Duodenal mucosa (tissue), 2 donors: ENCODE measurements at regions not wholly inside any gene's neighbourhood (a gene's known extent, or its start where the extent isn't known, plus 50 kb on each side); places are given as distances from the start of the nearest gene placed in this dataset.
"Not testable (repeated sequence)": the region's sequence is repeated elsewhere in the genome, so short reads cannot be mapped to it uniquely, and the experiment has no call there.

Source experiments
- H3K27ac ChIP-seq: one replicate; pipeline ENCODE4 v1.7.0; 2013; ENCODE audit warnings: low read depth, low read length
- H3K27me3 ChIP-seq, 2 donors: one replicate each; pipeline ENCODE4 v1.7.0; 2013; ENCODE audit warnings: low read length in 2 of 2, control low read depth in 1 of 2; ENCODE audit not compliant: insufficient read depth in 2 of 2, control insufficient read depth in 1 of 2
- H3K36me3 ChIP-seq, 2 donors: one replicate each; pipeline ENCODE4 v1.7.0; 2013; ENCODE audit warnings: low read length in 2 of 2, control low read depth in 1 of 2; ENCODE audit not compliant: insufficient read depth in 2 of 2, control insufficient read depth in 1 of 2
- H3K4me1 ChIP-seq, 2 donors: one replicate each; pipeline ENCODE4 v1.7.0; 2013; ENCODE audit warnings: low read length in 2 of 2, control low read depth in 1 of 2; ENCODE audit not compliant: insufficient read depth in 2 of 2, control insufficient read depth in 1 of 2
- H3K4me3 ChIP-seq, 2 donors: one replicate each; pipeline ENCODE4 v1.7.0; 2013; ENCODE audit warnings: low read length in 2 of 2, low read depth in 1 of 2
- H3K9ac ChIP-seq, 2 donors: one replicate each; pipeline ENCODE4 v1.7.0; 2013; ENCODE audit warnings: low read length in 2 of 2, low read depth in 1 of 2
- H3K9me3 ChIP-seq, 2 donors: one replicate each; pipeline ENCODE4 v1.7.0; 2013; ENCODE audit warnings: low read length in 2 of 2, control low read depth in 1 of 2; ENCODE audit not compliant: control insufficient read depth in 1 of 2

- H3K27me3 ChIP-seq = no peaks in the 10 kb centered on the region
- no peak overlapping the region for H3K27ac ChIP-seq
- H3K36me3 ChIP-seq = no peaks in the 10 kb centered on the region
- H3K9ac ChIP-seq = no peak overlapping the region
- H3K4me3 ChIP-seq = no peak overlapping the region
- H3K4me1 ChIP-seq = no peaks in the 10 kb centered on the region
- H3K9me3 ChIP-seq = no peaks in the 10 kb centered on the region
Observed at GRCh38 chr5:101018299-101018698, 115.2 kb upstream of the ST8SIA4 start.

DNA sequence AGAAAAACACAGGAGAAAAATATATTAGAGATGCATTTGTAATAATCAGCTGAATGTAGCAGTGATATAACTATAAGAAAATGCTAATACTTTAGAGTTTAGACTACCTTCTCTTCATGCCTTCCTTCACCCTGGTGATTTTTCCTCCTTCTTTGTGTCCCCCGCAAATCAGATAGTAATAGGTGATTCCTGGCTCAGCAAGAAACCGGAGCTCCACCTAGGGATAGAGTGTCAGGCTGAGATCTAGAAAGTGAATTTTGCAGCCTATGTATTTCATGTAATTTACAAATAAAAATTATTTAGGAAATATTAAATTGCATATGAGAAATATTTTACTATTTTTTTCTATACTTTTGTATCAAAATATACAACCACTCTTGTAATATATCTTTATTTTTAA is 109.8 kb upstream of the ST8SIA4 start:
- Histone ChIP-seq H3K9me3 (no peaks in the 10 kb centered on the region), H3K36me3 (no peaks in the 10 kb centered on the region), H3K9ac (no peak overlapping the region), H3K4me3 (no peak overlapping the region), H3K27ac (no peak overlapping the region), H3K27me3 (no peaks in the 10 kb centered on the region), H3K4me1 (no peaks in the 10 kb centered on the region)

DNA sequence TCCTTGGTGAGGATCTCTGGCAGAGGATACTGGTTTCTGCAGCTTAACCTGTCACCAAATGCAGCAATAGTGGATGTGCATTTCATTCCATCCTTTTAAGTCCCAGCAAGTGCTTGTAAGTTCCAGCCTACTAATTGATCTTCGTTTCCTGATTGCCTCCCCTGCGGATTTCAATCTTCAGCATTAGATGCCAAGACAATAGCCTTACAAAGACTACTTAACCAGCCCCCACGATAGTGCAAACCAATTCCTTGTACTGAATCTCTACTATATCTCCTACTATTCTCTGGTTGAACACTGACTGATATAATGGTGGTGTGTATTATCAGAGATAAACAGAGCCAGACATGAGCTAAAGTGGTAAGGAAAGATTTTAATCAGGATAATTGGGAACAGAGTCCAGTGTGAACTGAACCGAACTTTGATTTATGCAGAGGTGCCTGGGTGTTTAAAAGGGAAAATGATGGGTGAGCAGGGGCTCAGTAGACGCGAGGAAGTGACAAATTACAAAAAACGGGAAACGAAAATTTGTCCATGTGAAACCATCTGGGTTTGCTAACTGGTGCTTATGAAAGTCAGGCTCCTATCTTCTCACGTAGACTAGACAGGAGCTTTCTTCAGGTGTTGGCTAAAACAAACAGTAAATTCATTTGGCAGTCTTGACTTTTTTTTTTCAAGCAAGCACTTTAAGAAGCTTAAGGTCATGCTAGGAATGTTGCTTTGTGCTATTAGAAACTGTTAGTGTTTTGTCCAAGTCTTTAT is 106.9 kb upstream of the ST8SIA4 start:
- H3K36me3 ChIP-seq = no peaks in the 10 kb centered on the region
- H3K27ac ChIP-seq = no peak overlapping the region
- no peaks in the 10 kb centered on the region for H3K4me1 ChIP-seq
- no peaks in the 10 kb centered on the region for H3K9me3 ChIP-seq
- H3K27me3 ChIP-seq = no peaks in the 10 kb centered on the region
- H3K9ac ChIP-seq = no peak overlapping the region
- H3K4me3 ChIP-seq = no peak overlapping the region

DNA sequence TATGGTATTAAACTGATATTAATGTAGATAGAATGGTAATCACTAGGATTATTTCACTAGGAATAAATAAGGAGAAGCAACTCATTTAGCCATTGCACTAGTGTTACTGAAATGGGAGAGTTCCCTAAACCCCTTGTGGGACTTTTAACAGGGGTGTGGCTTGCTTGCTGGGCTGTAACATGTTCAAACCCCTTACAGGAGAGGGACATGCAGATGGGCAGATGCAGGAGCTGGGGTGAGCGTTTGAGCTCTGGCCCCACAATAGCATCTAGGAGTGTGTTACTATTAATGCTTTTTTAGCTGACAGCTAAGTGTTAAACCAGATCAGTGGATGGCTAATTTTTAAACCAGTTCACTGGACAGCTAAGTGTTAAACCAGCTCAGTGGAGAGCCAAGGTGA is 89.3 kb upstream of the ST8SIA4 start:
- Histone ChIP-seq H3K36me3 (no peaks in the 10 kb centered on the region), H3K4me1 (no peaks in the 10 kb centered on the region), H3K9me3 (no peaks in the 10 kb centered on the region), H3K9ac (no peak overlapping the region), H3K27ac (no peak overlapping the region), H3K4me3 (no peak overlapping the region), H3K27me3 (no peaks in the 10 kb centered on the region)

- H3K27ac ChIP-seq, H3K9me3 ChIP-seq, H3K27me3 ChIP-seq, H3K4me1 ChIP-seq, H3K36me3 ChIP-seq, H3K9ac ChIP-seq, H3K4me3 ChIP-seq: not testable (repeated sequence)
Observed at GRCh38 chr5:100983601-100984000, 80.5 kb upstream of the ST8SIA4 start.

DNA sequence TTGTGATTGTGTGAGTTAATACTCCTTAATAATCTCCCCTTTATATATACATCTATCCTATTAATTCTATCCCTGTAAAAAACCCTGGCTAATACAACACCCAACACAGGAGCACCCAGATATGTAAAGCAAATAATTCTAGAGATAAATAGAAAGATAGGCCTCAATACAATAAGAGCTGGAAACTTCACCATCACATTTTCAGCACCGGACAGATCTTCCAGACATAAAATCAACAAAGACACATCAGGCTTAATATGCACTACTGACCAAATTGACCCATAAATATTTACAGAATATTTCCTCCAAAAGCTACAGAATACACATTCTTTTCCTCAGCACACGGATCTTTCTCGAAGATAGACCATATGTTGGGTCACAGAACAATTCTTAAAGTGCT is 71.0 kb upstream of the ST8SIA4 start:
- Histone ChIP-seq H3K9me3 (no peaks in the 10 kb centered on the region), H3K4me3 (no peak overlapping the region), H3K9ac (no peak overlapping the region), H3K27ac (no peak overlapping the region), H3K36me3 (no peaks in the 10 kb centered on the region), H3K27me3 (no peaks in the 10 kb centered on the region), H3K4me1 (no peaks in the 10 kb centered on the region)

DNA sequence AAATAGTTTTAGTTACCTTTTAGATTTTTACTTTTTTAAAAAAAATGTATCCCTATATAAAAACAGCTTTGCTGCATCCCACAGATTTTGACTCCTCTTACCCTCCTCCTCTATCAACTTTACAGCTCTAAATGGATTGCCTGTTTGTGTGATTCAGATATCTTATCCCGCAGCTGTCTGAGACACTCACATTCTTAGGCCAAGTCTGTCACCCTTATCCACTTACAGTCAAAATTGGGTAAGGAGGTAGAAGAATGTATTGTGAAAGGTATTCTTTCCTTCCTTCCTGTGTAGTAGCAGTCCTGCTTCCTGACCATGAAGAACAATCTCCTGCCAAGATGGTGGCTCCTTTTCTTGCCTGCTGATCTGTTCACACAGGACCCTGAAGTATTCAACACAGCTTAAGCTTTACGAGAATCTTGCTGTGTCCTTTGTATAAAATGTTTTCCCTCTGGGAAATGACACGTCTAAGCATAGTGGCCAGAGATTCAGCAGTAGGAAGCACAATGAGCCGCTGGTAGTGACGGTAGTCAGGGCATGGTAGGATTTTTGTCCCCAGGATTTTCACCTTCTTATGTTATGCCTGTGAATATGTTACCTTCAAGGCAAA is 67.7 kb upstream of the ST8SIA4 start:
- Histone ChIP-seq H3K9me3 (no peaks in the 10 kb centered on the region), H3K9ac (no peak overlapping the region), H3K4me1 (no peaks in the 10 kb centered on the region), H3K27ac (no peak overlapping the region), H3K36me3 (no peaks in the 10 kb centered on the region), H3K4me3 (no peak overlapping the region), H3K27me3 (no peaks in the 10 kb centered on the region)

- H3K27ac ChIP-seq = no peak overlapping the region
- no peaks in the 10 kb centered on the region for H3K4me1 ChIP-seq
- no peak overlapping the region for H3K4me3 ChIP-seq
- no peaks in the 10 kb centered on the region for H3K9me3 ChIP-seq
- no peaks in the 10 kb centered on the region for H3K36me3 ChIP-seq
- H3K9ac ChIP-seq = no peak overlapping the region
- H3K27me3 ChIP-seq = no peaks in the 10 kb centered on the region
Observed at GRCh38 chr5:100965291-100965690, 62.2 kb upstream of the ST8SIA4 start.
